ENCODE measurements at regions not wholly inside any gene's neighbourhood (a gene's known extent, or its start where the extent isn't known, plus 50 kb on each side); places are given as distances from the start of the nearest gene placed in this dataset.

GRCh38 chr1:219771080-219771479 lies 157.3 kb downstream of the SLC30A10 start:
- DNase-seq = no peak

GRCh38 chr1:219763321-219763720 lies 150.4 kb upstream of the ZC3H11B start:
- DNase-seq = no peak

- no peak for DNase-seq
These were observed 148.4 kb upstream of the ZC3H11B start for GRCh38 chr1:219761208-219761860.

GRCh38 chr1:219759095-219759494 lies 146.2 kb upstream of the ZC3H11B start:
- no peak for DNase-seq

GRCh38 chr1:219757890-219758289 lies 145.0 kb upstream of the ZC3H11B start:
- no peak for DNase-seq

GRCh38 chr1:219755234-219755633 lies 142.3 kb upstream of the ZC3H11B start:
- DNase-seq = no peak

GRCh38 chr1:219754767-219755166 lies 141.9 kb upstream of the ZC3H11B start:
- no peak for DNase-seq

- DNase-seq = no peak
These were observed 141.0 kb upstream of the ZC3H11B start for GRCh38 chr1:219753914-219754313.

- no peak for DNase-seq
These were observed 139.7 kb upstream of the ZC3H11B start for GRCh38 chr1:219752645-219753044.

GRCh38 chr1:219751870-219752507 lies 139.1 kb upstream of the ZC3H11B start:
- DNase-seq = no peak

GRCh38 chr1:219749370-219749769 lies 136.5 kb upstream of the ZC3H11B start:
- DNase-seq = no peak

- DNase-seq = no peak
These were observed 133.2 kb upstream of the ZC3H11B start for GRCh38 chr1:219746141-219746540.

- no peak for DNase-seq
These were observed 132.0 kb upstream of the ZC3H11B start for GRCh38 chr1:219744652-219745469.

GRCh38 chr1:219741011-219741970 lies 128.4 kb upstream of the ZC3H11B start:
- DNase-seq = no peak

- no peak for DNase-seq
These were observed 120.7 kb upstream of the ZC3H11B start for GRCh38 chr1:219733511-219734174.

GRCh38 chr1:219732814-219733491 lies 120.0 kb upstream of the ZC3H11B start:
- no peak for DNase-seq

- DNase-seq = no peak
These were observed 118.9 kb upstream of the ZC3H11B start for GRCh38 chr1:219731771-219732170.

GRCh38 chr1:219726480-219727272 lies 113.8 kb upstream of the ZC3H11B start:
- DNase-seq = no peak

- DNase-seq = no peak
These were observed 111.5 kb upstream of the ZC3H11B start for GRCh38 chr1:219724440-219724839.

GRCh38 chr1:219717536-219717935 lies 104.6 kb upstream of the ZC3H11B start:
- DNase-seq = no peak

Measured in GDM1 (cell line).